CD8-positive, alpha-beta memory T cell (primary cell): ENCODE measurements at regions not wholly inside any gene's neighbourhood (a gene's known extent, or its start where the extent isn't known, plus 50 kb on each side); places are given as distances from the start of the nearest gene placed in this dataset.

Source experiments
- CTCF ChIA-PET: fragments of 350-600 bp; sonication (Branson Sonifier 250); formaldehyde crosslinking; loops from one replicate; lab custom pipeline; 2021; ENCODE audit warnings: antibody characterized with exemption; lab: Charles Lee
- POLR2A ChIA-PET: fragments of 350-600 bp; sonication (Branson Sonifier 250); formaldehyde crosslinking; loops from one replicate; lab custom pipeline; 2021; ENCODE audit warnings: antibody characterized with exemption; lab: Charles Lee
- DNase-seq, 5 donors: peaks; one replicate each; pipeline versions ENCODE4 v3.0.0 to v3.0.0-alpha.2; 2020 to 2022; ENCODE audit warnings: mixed read lengths in 1 of 5
- H3K27ac ChIP-seq: one replicate; pipeline ENCODE4 v1.7.0; 2013; ENCODE audit warnings: low read depth, mild to moderate bottlenecking, low read length, moderate library complexity
- H3K27me3 ChIP-seq: 2 replicates; pipeline ENCODE4 v1.7.0; 2013; ENCODE audit warnings: low read length, mild to moderate bottlenecking; ENCODE audit not compliant: insufficient read depth, poor library complexity, severe bottlenecking
- H3K36me3 ChIP-seq: 2 replicates; pipeline ENCODE4 v1.7.0; 2013; ENCODE audit warnings: mild to moderate bottlenecking, low read length, moderate library complexity; ENCODE audit not compliant: insufficient read depth
- H3K4me1 ChIP-seq: 2 replicates; pipeline ENCODE4 v1.7.0; 2013; ENCODE audit warnings: mild to moderate bottlenecking, low read length, moderate library complexity; ENCODE audit not compliant: insufficient read depth
- H3K4me3 ChIP-seq: 2 replicates; pipeline ENCODE4 v1.7.0; 2013; ENCODE audit warnings: mild to moderate bottlenecking, low read length
- H3K9me3 ChIP-seq: 2 replicates; pipeline ENCODE4 v1.7.0; 2013; ENCODE audit warnings: mild to moderate bottlenecking, low read length
- H3K27ac Mint-ChIP-seq, 8 donors: one replicate each; pipeline ENCODE4 v1.8.0; 2020 to 2021; ENCODE audit warnings: mixed read lengths in 8 of 8, mild to moderate bottlenecking in 6 of 8, inconsistent platforms in 3 of 8, moderate library complexity in 3 of 8
- H3K27me3 Mint-ChIP-seq, 2 donors: one replicate each; pipeline ENCODE4 v1.8.0; 2020 to 2021; ENCODE audit warnings: mixed read lengths in 2 of 2, mild to moderate bottlenecking in 1 of 2, moderate library complexity in 1 of 2
- H3K36me3 Mint-ChIP-seq, 3 donors: one replicate each; pipeline ENCODE4 v1.8.0; 2020 to 2021; ENCODE audit warnings: mixed read lengths in 3 of 3, inconsistent platforms in 1 of 3, mild to moderate bottlenecking in 1 of 3
- H3K4me1 Mint-ChIP-seq, 3 donors: one replicate each; pipeline ENCODE4 v1.8.0; 2020 to 2021; ENCODE audit warnings: mixed read lengths in 3 of 3, inconsistent platforms in 1 of 3, mild to moderate bottlenecking in 1 of 3
- H3K4me3 Mint-ChIP-seq, 7 donors: one replicate each; pipeline ENCODE4 v1.8.0; 2020 to 2021; ENCODE audit warnings: mixed read lengths in 7 of 7, mild to moderate bottlenecking in 6 of 7, moderate library complexity in 4 of 7, inconsistent platforms in 2 of 7
- H3K9me3 Mint-ChIP-seq, 5 donors: one replicate each; pipeline ENCODE4 v1.8.0; 2020 to 2022; ENCODE audit warnings: mixed read lengths in 5 of 5, mild to moderate bottlenecking in 3 of 5, moderate library complexity in 2 of 5, inconsistent platforms in 1 of 5

DNA sequence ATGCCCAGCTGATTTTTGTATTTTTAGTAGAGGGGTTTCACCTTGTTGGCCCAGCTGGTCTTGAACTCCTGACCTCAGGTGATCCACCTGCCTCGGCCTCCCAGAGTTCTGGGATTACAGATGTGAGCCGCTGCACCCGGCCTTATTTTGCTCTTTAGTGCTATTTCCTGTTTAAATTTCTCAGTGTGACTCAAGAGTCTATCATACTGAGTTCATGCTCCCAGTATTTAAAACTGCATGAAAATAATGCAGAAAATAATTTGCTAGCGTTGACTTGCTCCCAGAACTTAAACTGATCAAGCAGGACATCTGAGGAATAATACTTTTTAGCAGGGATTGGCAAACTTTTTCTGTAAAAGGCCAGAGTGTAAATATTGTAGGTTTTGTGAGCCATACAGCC, 86.4 kb upstream of the C1orf21 start:
- H3K4me1 Mint-ChIP-seq: peaks cover 5 to 15% (median 8%) of the 10 kb centered on the region in 3 donors
- no peak overlapping the region for H3K27ac Mint-ChIP-seq
- H3K27me3 Mint-ChIP-seq: no peaks in the 10 kb centered on the region
- Histone ChIP-seq H3K4me1 (no peaks in the 10 kb centered on the region), H3K4me3 (no peak overlapping the region), H3K27me3 (no peaks in the 10 kb centered on the region), H3K9me3 (no peaks in the 10 kb centered on the region), H3K36me3 (no peaks in the 10 kb centered on the region), H3K27ac (no peak overlapping the region)
- H3K9me3 Mint-ChIP-seq: peaks cover 0 to 10% (median 0%) of the 10 kb centered on the region in 5 donors
- H3K4me3 Mint-ChIP-seq: no peak overlapping the region
- no peaks in the 10 kb centered on the region for H3K36me3 Mint-ChIP-seq
- POLR2A ChIA-PET: no interaction called here
- CTCF ChIA-PET: no interaction called here
- no peak for DNase-seq

DNA sequence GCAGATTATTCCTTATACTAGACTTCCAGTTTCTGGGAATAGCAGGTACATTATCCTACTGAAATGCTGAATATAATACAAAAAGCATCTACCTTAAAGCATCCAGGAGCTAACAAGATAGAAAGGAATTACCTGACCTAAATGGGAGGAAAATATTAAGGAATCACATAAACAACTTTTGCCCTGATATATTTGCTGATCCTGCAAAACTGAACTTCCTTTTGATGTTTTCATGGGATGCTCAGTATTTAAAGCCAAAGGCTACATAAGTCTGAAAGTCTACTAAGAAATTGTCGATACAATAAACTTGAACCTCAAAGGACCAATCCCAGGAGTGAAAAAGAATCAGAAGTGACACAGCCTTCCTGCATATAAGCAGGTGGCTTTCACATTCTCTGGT, 85.6 kb upstream of the C1orf21 start:
- POLR2A ChIA-PET: interaction anchor here (0.7 kb wide), 1 partner anchor 22 kb away, joined by 3 read pairs; no protein-coding TSS in a partner anchor
- Histone ChIP-seq H3K27ac (no peak overlapping the region), H3K36me3 (no peaks in the 10 kb centered on the region), H3K9me3 (no peaks in the 10 kb centered on the region), H3K4me3 (no peak overlapping the region), H3K4me1 (no peaks in the 10 kb centered on the region), H3K27me3 (no peaks in the 10 kb centered on the region)
- no peaks in the 10 kb centered on the region for H3K27me3 Mint-ChIP-seq
- no peak for DNase-seq
- no peak overlapping the region for H3K4me3 Mint-ChIP-seq
- H3K9me3 Mint-ChIP-seq: peaks cover 0 to 10% (median 2%) of the 10 kb centered on the region in 5 donors
- peaks cover 5 to 15% (median 8%) of the 10 kb centered on the region in 3 donors for H3K4me1 Mint-ChIP-seq
- no peaks in the 10 kb centered on the region for H3K36me3 Mint-ChIP-seq
- CTCF ChIA-PET: no interaction called here
- H3K27ac Mint-ChIP-seq: no peak overlapping the region

DNA sequence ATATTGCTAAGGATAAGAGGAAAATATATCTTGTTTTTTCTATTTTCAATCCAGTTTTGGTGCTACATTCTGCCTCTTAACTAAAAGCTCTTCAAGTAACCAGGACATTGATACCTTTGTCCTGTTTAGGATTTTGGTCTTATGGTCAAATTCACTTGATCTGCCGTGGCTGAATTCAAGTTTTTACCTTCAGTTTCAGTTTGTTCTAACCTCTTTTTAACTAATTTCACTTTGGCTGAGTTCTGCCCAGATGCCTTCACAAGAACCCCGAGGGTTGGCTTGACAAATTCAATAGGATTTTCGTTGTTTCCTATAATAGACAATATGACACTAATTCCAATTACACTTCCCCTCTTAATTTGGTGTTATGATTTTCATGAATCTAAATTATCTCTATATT, 84.5 kb upstream of the C1orf21 start:
- Mint-ChIP-seq H3K4me3 (peak overlapping the region in 6 of 7 donors; percentile 1 to 61 (median 48)), H3K36me3 (no peaks in the 10 kb centered on the region), H3K27me3 (no peaks in the 10 kb centered on the region), H3K4me1 (peaks cover 5 to 11% (median 8%) of the 10 kb centered on the region in 3 donors), H3K9me3 (peaks cover 0 to 10% (median 2%) of the 10 kb centered on the region in 5 donors), H3K27ac (peak overlapping the region in 2 of 8 donors; percentile 14 to 37)
- Histone ChIP-seq H3K27me3 (no peaks in the 10 kb centered on the region), H3K4me3 (no peak overlapping the region), H3K9me3 (no peaks in the 10 kb centered on the region), H3K27ac (no peak overlapping the region), H3K36me3 (no peaks in the 10 kb centered on the region), H3K4me1 (no peaks in the 10 kb centered on the region)
- ChIA-PET POLR2A (no interaction called here), CTCF (no interaction called here)
- DNase-seq: no peak

GRCh38 chr1:184310157-184310819, 76.5 kb upstream of the C1orf21 start:
- H3K36me3 Mint-ChIP-seq: no peaks in the 10 kb centered on the region
- CTCF ChIA-PET: no interaction called here
- peaks cover 0 to 21% of the 10 kb centered on the region in 2 donors for H3K27me3 Mint-ChIP-seq
- H3K36me3 ChIP-seq: no peaks in the 10 kb centered on the region
- no peak overlapping the region for H3K4me3 Mint-ChIP-seq
- H3K27ac ChIP-seq: no peak overlapping the region
- POLR2A ChIA-PET: no interaction called here
- H3K27me3 ChIP-seq: no peaks in the 10 kb centered on the region
- H3K9me3 Mint-ChIP-seq: peaks cover 0 to 2% (median 0%) of the 10 kb centered on the region in 5 donors
- no peaks in the 10 kb centered on the region for H3K4me1 Mint-ChIP-seq
- no peak for DNase-seq
- no peaks in the 10 kb centered on the region for H3K4me1 ChIP-seq
- H3K27ac Mint-ChIP-seq: no peak overlapping the region
- no peak overlapping the region for H3K4me3 ChIP-seq
- no peaks in the 10 kb centered on the region for H3K9me3 ChIP-seq

GRCh38 chr1:184311580-184311979, 75.2 kb upstream of the C1orf21 start:
- peaks cover 0 to 28% of the 10 kb centered on the region in 2 donors for H3K27me3 Mint-ChIP-seq
- no peak overlapping the region for H3K27ac ChIP-seq
- no peaks in the 10 kb centered on the region for H3K36me3 Mint-ChIP-seq
- H3K27ac Mint-ChIP-seq: no peak overlapping the region
- no peaks in the 10 kb centered on the region for H3K27me3 ChIP-seq
- POLR2A ChIA-PET: no interaction called here
- no peak for DNase-seq
- H3K4me3 ChIP-seq: no peak overlapping the region
- H3K4me1 Mint-ChIP-seq: no peaks in the 10 kb centered on the region
- H3K9me3 Mint-ChIP-seq: no peaks in the 10 kb centered on the region
- no peaks in the 10 kb centered on the region for H3K9me3 ChIP-seq
- H3K4me1 ChIP-seq: no peaks in the 10 kb centered on the region
- CTCF ChIA-PET: no interaction called here
- H3K36me3 ChIP-seq: no peaks in the 10 kb centered on the region
- no peak overlapping the region for H3K4me3 Mint-ChIP-seq

GRCh38 chr1:184315254-184315653, 71.6 kb upstream of the C1orf21 start:
- Mint-ChIP-seq H3K27me3 (peaks cover 0 to 15% of the 10 kb centered on the region in 2 donors), H3K4me3 (no peak overlapping the region), H3K27ac (no peak overlapping the region), H3K4me1 (no peaks in the 10 kb centered on the region), H3K9me3 (no peaks in the 10 kb centered on the region), H3K36me3 (no peaks in the 10 kb centered on the region)
- Histone ChIP-seq H3K27ac (no peak overlapping the region), H3K36me3 (no peaks in the 10 kb centered on the region), H3K9me3 (no peaks in the 10 kb centered on the region), H3K27me3 (no peaks in the 10 kb centered on the region), H3K4me3 (no peak overlapping the region), H3K4me1 (no peaks in the 10 kb centered on the region)
- ChIA-PET CTCF (no interaction called here), POLR2A (no interaction called here)
- DNase-seq: no peak

DNA sequence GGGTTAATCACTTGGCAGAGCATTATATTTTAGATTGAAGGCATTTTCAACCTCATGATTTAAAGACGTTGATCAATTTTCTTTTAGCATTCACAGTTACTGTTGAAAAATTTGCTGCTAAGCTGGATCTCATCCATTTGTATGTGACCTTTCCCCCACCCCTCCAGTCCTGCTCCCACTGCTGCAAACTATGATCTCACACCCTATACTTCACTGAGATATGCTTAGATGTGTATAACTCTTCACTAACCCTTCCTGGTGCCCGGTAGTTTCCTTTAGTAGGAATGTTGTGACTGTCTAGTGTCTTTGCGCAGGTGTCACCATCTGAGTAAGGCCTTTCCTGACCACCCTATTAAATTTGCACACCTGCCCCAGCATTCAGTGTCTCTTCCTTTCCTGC, 67.0 kb upstream of the C1orf21 start:
- Histone ChIP-seq H3K36me3 (no peaks in the 10 kb centered on the region), H3K27ac (no peak overlapping the region), H3K4me3 (no peak overlapping the region), H3K9me3 (no peaks in the 10 kb centered on the region), H3K27me3 (no peaks in the 10 kb centered on the region), H3K4me1 (no peaks in the 10 kb centered on the region)
- Mint-ChIP-seq H3K4me3 (no peak overlapping the region), H3K27me3 (peaks cover 0 to 25% of the 10 kb centered on the region in 2 donors), H3K9me3 (no peaks in the 10 kb centered on the region), H3K36me3 (no peaks in the 10 kb centered on the region), H3K27ac (no peak overlapping the region), H3K4me1 (no peaks in the 10 kb centered on the region)
- DNase-seq: no peak
- CTCF ChIA-PET: no interaction called here
- POLR2A ChIA-PET: no interaction called here

DNA sequence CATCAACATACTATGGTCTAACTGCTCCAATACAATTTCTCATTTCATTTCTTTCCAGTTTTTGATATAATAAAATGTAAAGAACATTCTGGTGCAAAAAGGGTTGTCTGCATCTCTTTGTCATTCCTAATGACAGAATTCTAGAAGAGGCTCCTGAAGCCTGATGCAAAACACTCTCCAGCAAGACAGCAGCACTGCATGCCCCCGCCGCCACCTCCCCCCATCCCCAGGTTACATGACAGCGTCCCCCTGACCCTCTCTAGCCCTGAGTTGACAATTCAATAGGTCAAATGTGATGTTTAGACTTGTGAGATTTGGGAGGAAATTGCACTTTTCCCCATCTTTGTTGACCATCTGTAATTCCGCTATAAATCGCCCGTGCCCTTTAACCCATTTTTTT, 64.6 kb upstream of the C1orf21 start:
- Histone ChIP-seq H3K4me3 (no peak overlapping the region), H3K9me3 (no peaks in the 10 kb centered on the region), H3K36me3 (no peaks in the 10 kb centered on the region), H3K4me1 (no peaks in the 10 kb centered on the region), H3K27me3 (no peaks in the 10 kb centered on the region), H3K27ac (no peak overlapping the region)
- no peak for DNase-seq
- ChIA-PET CTCF (no interaction called here), POLR2A (no interaction called here)
- Mint-ChIP-seq H3K4me1 (no peaks in the 10 kb centered on the region), H3K4me3 (no peak overlapping the region), H3K27ac (no peak overlapping the region), H3K9me3 (no peaks in the 10 kb centered on the region), H3K36me3 (no peaks in the 10 kb centered on the region), H3K27me3 (peaks cover 6 to 27% of the 10 kb centered on the region in 2 donors)
